ENCODE measurements at regions not wholly inside any gene's neighbourhood (a gene's known extent, or its start where the extent isn't known, plus 50 kb on each side); places are given as distances from the start of the nearest gene placed in this dataset.

DNA sequence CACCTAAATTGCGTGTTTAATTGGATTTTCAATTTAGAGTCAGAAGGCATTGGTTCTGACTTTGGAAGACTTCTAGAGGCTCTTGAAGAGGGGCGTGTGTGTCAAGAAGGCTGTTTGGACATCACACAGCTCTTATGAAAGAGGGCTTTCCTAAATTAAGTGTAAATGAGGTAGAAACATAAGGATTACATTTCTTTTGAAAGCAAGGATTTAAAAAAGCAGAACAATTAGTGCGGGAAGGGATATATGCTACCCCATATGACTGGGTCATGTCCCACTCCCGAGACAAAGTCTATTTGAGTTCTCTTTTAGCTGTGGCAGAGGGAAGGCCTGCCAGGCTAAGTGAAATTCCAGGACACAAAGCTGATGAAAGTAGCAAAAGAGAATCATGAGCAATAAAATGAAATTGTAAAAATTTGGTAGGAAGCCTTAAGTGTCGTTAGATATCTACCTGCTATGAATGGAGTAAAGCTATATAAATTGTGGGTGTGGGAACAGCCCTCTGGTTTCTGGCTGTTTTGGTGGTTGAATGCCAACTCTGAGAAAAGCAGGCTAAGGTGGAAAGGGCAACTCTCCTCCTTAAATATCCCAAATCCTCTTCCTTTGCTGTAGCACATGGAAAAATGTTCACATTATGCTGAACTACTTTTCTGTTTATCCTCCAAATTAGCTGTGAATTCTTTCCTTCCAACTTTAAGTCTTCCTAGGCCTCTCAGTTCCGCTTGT, 100.6 kb upstream of the TSC22D2 start:
- no peaks in the 10 kb centered on the region for H3K27me3 ChIP-seq (ENCODE audit: insufficient read depth, low read depth)
- H3K79me2 ChIP-seq (ENCODE audit: insufficient read depth, low read depth): no peaks in the 10 kb centered on the region
- TF ChIP-seq, protein P1, sequence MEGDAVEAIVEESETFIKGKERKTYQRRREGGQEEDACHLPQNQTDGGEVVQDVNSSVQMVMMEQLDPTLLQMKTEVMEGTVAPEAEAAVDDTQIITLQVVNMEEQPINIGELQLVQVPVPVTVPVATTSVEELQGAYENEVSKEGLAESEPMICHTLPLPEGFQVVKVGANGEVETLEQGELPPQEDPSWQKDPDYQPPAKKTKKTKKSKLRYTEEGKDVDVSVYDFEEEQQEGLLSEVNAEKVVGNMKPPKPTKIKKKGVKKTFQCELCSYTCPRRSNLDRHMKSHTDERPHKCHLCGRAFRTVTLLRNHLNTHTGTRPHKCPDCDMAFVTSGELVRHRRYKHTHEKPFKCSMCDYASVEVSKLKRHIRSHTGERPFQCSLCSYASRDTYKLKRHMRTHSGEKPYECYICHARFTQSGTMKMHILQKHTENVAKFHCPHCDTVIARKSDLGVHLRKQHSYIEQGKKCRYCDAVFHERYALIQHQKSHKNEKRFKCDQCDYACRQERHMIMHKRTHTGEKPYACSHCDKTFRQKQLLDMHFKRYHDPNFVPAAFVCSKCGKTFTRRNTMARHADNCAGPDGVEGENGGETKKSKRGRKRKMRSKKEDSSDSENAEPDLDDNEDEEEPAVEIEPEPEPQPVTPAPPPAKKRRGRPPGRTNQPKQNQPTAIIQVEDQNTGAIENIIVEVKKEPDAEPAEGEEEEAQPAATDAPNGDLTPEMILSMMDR (conservative IDR thresholded peaks at IDR 0.05; ENCODE audit: low read depth, low read length): no peak
- H3K4me2 ChIP-seq: no peak overlapping the region
- no peak overlapping the region for H3K9ac ChIP-seq
- H4K20me1 ChIP-seq (ENCODE audit: insufficient read depth): no peaks in the 10 kb centered on the region
- H3K27ac ChIP-seq: no peak overlapping the region
- no peak overlapping the region for H2AFZ ChIP-seq (ENCODE audit: low read depth)
- no peaks in the 10 kb centered on the region for H3K4me1 ChIP-seq (ENCODE audit: low read depth, poor library complexity, severe bottlenecking)
- H3K4me3 ChIP-seq (IDR thresholded peaks at IDR 0.05; ENCODE audit: insufficient read depth, low read depth, low read length): no peak overlapping the region
- H3K36me3 ChIP-seq (ENCODE audit: insufficient read depth): no peaks in the 10 kb centered on the region

DNA sequence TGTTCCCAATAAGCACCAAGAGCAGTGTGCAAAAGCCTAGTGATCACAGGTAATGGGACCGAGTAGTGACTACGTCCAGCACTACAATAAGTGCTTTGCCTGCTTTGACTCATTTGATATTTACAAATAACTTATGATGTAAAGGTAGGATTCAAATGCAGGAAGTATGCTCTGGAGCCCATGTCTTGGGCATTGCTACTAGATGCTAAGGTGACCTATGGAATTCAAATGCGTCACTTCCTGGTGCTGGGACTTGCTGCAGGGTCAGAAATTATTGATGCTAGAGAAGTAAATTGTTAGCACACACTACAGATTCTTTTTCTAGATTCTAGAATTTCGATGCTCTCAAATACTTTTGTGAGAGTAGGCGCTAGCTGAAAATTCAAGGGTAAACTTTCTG, 101.2 kb upstream of the TSC22D2 start:
- no peaks in the 10 kb centered on the region for H3K36me3 ChIP-seq (ENCODE audit: insufficient read depth)
- no peaks in the 10 kb centered on the region for H3K79me2 ChIP-seq (ENCODE audit: insufficient read depth, low read depth)
- H2AFZ ChIP-seq (ENCODE audit: low read depth): no peak overlapping the region
- H3K27me3 ChIP-seq (ENCODE audit: insufficient read depth, low read depth): no peaks in the 10 kb centered on the region
- H3K27ac ChIP-seq: no peak overlapping the region
- no peak overlapping the region for H3K4me2 ChIP-seq
- TF ChIP-seq, protein P1 (conservative IDR thresholded peaks at IDR 0.05; ENCODE audit: low read depth, low read length): no peak
- no peaks in the 10 kb centered on the region for H3K4me1 ChIP-seq (ENCODE audit: low read depth, poor library complexity, severe bottlenecking)
- no peak overlapping the region for H3K9ac ChIP-seq
- no peak overlapping the region for H3K4me3 ChIP-seq (IDR thresholded peaks at IDR 0.05; ENCODE audit: insufficient read depth, low read depth, low read length)
- H4K20me1 ChIP-seq (ENCODE audit: insufficient read depth): no peaks in the 10 kb centered on the region

DNA sequence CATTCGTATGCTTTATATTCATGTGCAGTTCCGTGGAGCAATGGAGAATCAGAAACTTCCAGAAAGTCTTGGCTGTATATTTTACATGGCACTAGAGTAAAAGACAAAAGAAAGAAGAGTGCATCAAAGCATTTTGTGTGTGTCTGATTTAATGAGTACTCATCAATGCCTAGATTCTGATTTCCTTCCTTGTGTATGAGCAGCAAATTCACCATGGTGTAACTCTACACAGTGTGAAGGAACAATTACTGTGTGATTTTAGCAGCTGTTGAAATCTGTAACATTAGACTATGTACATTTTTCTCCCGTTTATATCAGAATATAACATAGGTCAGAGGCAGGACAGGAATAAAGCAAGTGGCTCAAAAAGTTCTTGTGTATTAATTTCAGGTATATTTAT, 102.0 kb upstream of the TSC22D2 start:
- no peak overlapping the region for H3K9ac ChIP-seq
- H3K79me2 ChIP-seq (ENCODE audit: insufficient read depth, low read depth): no peaks in the 10 kb centered on the region
- H3K4me2 ChIP-seq: no peak overlapping the region
- no peaks in the 10 kb centered on the region for H3K4me1 ChIP-seq (ENCODE audit: low read depth, poor library complexity, severe bottlenecking)
- H3K27ac ChIP-seq: no peak overlapping the region
- no peak overlapping the region for H3K4me3 ChIP-seq (IDR thresholded peaks at IDR 0.05; ENCODE audit: insufficient read depth, low read depth, low read length)
- no peak overlapping the region for H2AFZ ChIP-seq (ENCODE audit: low read depth)
- H4K20me1 ChIP-seq (ENCODE audit: insufficient read depth): no peaks in the 10 kb centered on the region
- TF ChIP-seq, protein P1 (conservative IDR thresholded peaks at IDR 0.05; ENCODE audit: low read depth, low read length): no peak
- H3K27me3 ChIP-seq (ENCODE audit: insufficient read depth, low read depth): no peaks in the 10 kb centered on the region
- H3K36me3 ChIP-seq (ENCODE audit: insufficient read depth): no peaks in the 10 kb centered on the region

DNA sequence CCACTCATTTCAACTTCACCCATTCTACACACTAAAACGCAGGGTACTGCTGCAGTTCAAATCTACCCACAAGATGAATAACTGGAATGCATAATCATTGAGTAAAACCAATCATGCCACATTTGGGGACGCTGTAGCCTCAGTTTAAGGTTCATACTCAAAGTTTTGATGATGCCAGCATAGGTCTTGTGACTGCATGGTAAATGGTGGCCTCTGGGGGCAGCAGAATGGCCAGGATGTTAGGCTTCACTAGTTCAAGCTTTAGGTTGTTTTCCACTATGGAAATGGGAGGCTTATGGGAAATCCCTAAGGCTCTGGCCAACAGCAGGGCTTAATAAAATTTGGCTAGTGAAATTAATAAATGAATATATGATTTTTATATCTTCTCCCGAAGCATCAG, 104.3 kb upstream of the TSC22D2 start:
- Histone ChIP-seq H3K4me3 (IDR thresholded peaks at IDR 0.05; ENCODE audit: insufficient read depth, low read depth, low read length) (no peak overlapping the region), H3K4me2 (no peak overlapping the region), H3K36me3 (ENCODE audit: insufficient read depth) (no peaks in the 10 kb centered on the region), H3K27ac (no peak overlapping the region), H3K27me3 (ENCODE audit: insufficient read depth, low read depth) (no peaks in the 10 kb centered on the region), H3K4me1 (ENCODE audit: low read depth, poor library complexity, severe bottlenecking) (no peaks in the 10 kb centered on the region), H3K9ac (no peak overlapping the region), H4K20me1 (ENCODE audit: insufficient read depth) (no peaks in the 10 kb centered on the region), H2AFZ (ENCODE audit: low read depth) (no peak overlapping the region), H3K79me2 (ENCODE audit: insufficient read depth, low read depth) (no peaks in the 10 kb centered on the region)
- TF ChIP-seq, protein P1 (conservative IDR thresholded peaks at IDR 0.05; ENCODE audit: low read depth, low read length): peak; percentile 60

Measured in KMS-11 (cell line).